Stimulated activated naive CD8-positive, alpha-beta T cell treated with anti-CD3 and anti-CD28 coated beads, Interleukin-15, Interleukin-2, amounts not matched to agents 100 U/mL and 50 U/mL, for 24 hours (primary cell): ENCODE measurements at regions not wholly inside any gene's neighbourhood (a gene's known extent, or its start where the extent isn't known, plus 50 kb on each side); places are given as distances from the start of the nearest gene placed in this dataset.

Experiments used
- ATAC-seq: fragments of 150-1000 bp; cut with Tn5 transposase; one replicate; pipeline ENCODE4 v1.10.0; 2021
- DNase-seq: peaks from one replicate; pipeline ENCODE4 v3.0.0; 2021

GRCh38 chr2:14524041-14524802 lies 108.3 kb upstream of the LRATD1 start:
- ATAC-seq (no peak), DNase-seq (no peak)

- ATAC-seq (no peak), DNase-seq (no peak)
Observed at GRCh38 chr2:14524803-14525080, 107.8 kb upstream of the LRATD1 start.

GRCh38 chr2:14530506-14530905 lies 102.0 kb upstream of the LRATD1 start:
- no peak for ATAC-seq
- DNase-seq: no peak

GRCh38 chr2:14533131-14533757 lies 99.3 kb upstream of the LRATD1 start:
- DNase-seq (no peak), ATAC-seq (no peak)

- DNase-seq: no peak
- no peak for ATAC-seq
Observed at GRCh38 chr2:14535156-14535555, 97.4 kb upstream of the LRATD1 start.

- ATAC-seq: no peak
- DNase-seq: no peak
Observed at GRCh38 chr2:14536976-14537375, 95.5 kb upstream of the LRATD1 start.

GRCh38 chr2:14540015-14540414 lies 92.5 kb upstream of the LRATD1 start:
- no peak for ATAC-seq
- DNase-seq: no peak

GRCh38 chr2:14543284-14543683 lies 89.2 kb upstream of the LRATD1 start:
- no peak for ATAC-seq
- DNase-seq: no peak

GRCh38 chr2:14544247-14544646 lies 88.3 kb upstream of the LRATD1 start:
- DNase-seq (no peak), ATAC-seq (no peak)

- ATAC-seq: no peak
- DNase-seq: no peak
Observed at GRCh38 chr2:14547830-14548229, 84.7 kb upstream of the LRATD1 start.

- ATAC-seq (no peak), DNase-seq (no peak)
Observed at GRCh38 chr2:14550658-14551057, 81.9 kb upstream of the LRATD1 start.

- DNase-seq: no peak
- no peak for ATAC-seq
Observed at GRCh38 chr2:14551069-14551468, 81.4 kb upstream of the LRATD1 start.

- no peak for ATAC-seq
- DNase-seq: no peak
Observed at GRCh38 chr2:14552286-14552685, 80.2 kb upstream of the LRATD1 start.

GRCh38 chr2:14552818-14553217 lies 79.7 kb upstream of the LRATD1 start:
- no peak for ATAC-seq
- DNase-seq: no peak

- DNase-seq (no peak), ATAC-seq (no peak)
Observed at GRCh38 chr2:14554849-14555545, 77.5 kb upstream of the LRATD1 start.

GRCh38 chr2:14557111-14557510 lies 75.4 kb upstream of the LRATD1 start:
- no peak for DNase-seq
- ATAC-seq: no peak

GRCh38 chr2:14557916-14558315 lies 74.6 kb upstream of the LRATD1 start:
- no peak for DNase-seq
- no peak for ATAC-seq

- no peak for ATAC-seq
- DNase-seq: no peak
Observed at GRCh38 chr2:14558335-14558919, 74.1 kb upstream of the LRATD1 start.

- ATAC-seq: no peak
- DNase-seq: no peak
Observed at GRCh38 chr2:14560716-14561115, 71.8 kb upstream of the LRATD1 start.

GRCh38 chr2:14563324-14563723 lies 69.2 kb upstream of the LRATD1 start:
- no peak for ATAC-seq
- DNase-seq: no peak

GRCh38 chr2:14565666-14566065 lies 66.9 kb upstream of the LRATD1 start:
- no peak for ATAC-seq
- no peak for DNase-seq

GRCh38 chr2:14567561-14567960 lies 65.0 kb upstream of the LRATD1 start:
- ATAC-seq (no peak), DNase-seq (no peak)

GRCh38 chr2:14569294-14569693 lies 63.2 kb upstream of the LRATD1 start:
- ATAC-seq (no peak), DNase-seq (no peak)
